ENCODE measurements at regions not wholly inside any gene's neighbourhood (a gene's known extent, or its start where the extent isn't known, plus 50 kb on each side); places are given as distances from the start of the nearest gene placed in this dataset.

GRCh38 chr16:6498858-6499257 is 833.8 kb upstream of the RBFOX1 start:
- H3K4me3 ChIP-seq (ENCODE audit: low read depth, low read length) = no peak overlapping the region
- DNase-seq (ENCODE audit: low read depth) = no peak
- no peak for TF ChIP-seq POLR2A (IDR thresholded peaks at IDR 0.05; ENCODE audit: extremely low read depth, insufficient read length)
- TF ChIP-seq MAX (IDR thresholded peaks at IDR 0.05; ENCODE audit: low read depth, low read length) = no peak
- no peak for TF ChIP-seq MYC (IDR thresholded peaks at IDR 0.05; ENCODE audit: low read depth, low read length)
- TF ChIP-seq CTCF (IDR thresholded peaks at IDR 0.05; ENCODE audit: low read depth, low read length) = no peak

GRCh38 chr16:6496996-6497395 is 835.6 kb upstream of the RBFOX1 start:
- DNase-seq (ENCODE audit: low read depth) = peak; percentile 25
- H3K4me3 ChIP-seq (ENCODE audit: low read depth, low read length) = no peak overlapping the region
- TF ChIP-seq MAX (IDR thresholded peaks at IDR 0.05; ENCODE audit: low read depth, low read length) (no peak), MYC (IDR thresholded peaks at IDR 0.05; ENCODE audit: low read depth, low read length) (no peak), POLR2A (IDR thresholded peaks at IDR 0.05; ENCODE audit: extremely low read depth, insufficient read length) (no peak), CTCF (IDR thresholded peaks at IDR 0.05; ENCODE audit: low read depth, low read length) (no peak)

- no peak overlapping the region for H3K4me3 ChIP-seq (ENCODE audit: low read depth, low read length)
- DNase-seq (ENCODE audit: low read depth) = no peak
- TF ChIP-seq MAX (IDR thresholded peaks at IDR 0.05; ENCODE audit: low read depth, low read length) (no peak), POLR2A (IDR thresholded peaks at IDR 0.05; ENCODE audit: extremely low read depth, insufficient read length) (no peak), MYC (IDR thresholded peaks at IDR 0.05; ENCODE audit: low read depth, low read length) (no peak), CTCF (IDR thresholded peaks at IDR 0.05; ENCODE audit: low read depth, low read length) (no peak)
Measured at GRCh38 chr16:6495486-6496210, 837.0 kb upstream of the RBFOX1 start.

- no peak overlapping the region for H3K4me3 ChIP-seq (ENCODE audit: low read depth, low read length)
- no peak for TF ChIP-seq CTCF (IDR thresholded peaks at IDR 0.05; ENCODE audit: low read depth, low read length)
- TF ChIP-seq MAX (IDR thresholded peaks at IDR 0.05; ENCODE audit: low read depth, low read length) = no peak
- no peak for TF ChIP-seq POLR2A (IDR thresholded peaks at IDR 0.05; ENCODE audit: extremely low read depth, insufficient read length)
- no peak for TF ChIP-seq MYC (IDR thresholded peaks at IDR 0.05; ENCODE audit: low read depth, low read length)
- DNase-seq (ENCODE audit: low read depth) = no peak
Measured at GRCh38 chr16:6494716-6495115, 837.9 kb upstream of the RBFOX1 start.

- DNase-seq (ENCODE audit: low read depth) = no peak
- TF ChIP-seq POLR2A (IDR thresholded peaks at IDR 0.05; ENCODE audit: extremely low read depth, insufficient read length) (no peak), MYC (IDR thresholded peaks at IDR 0.05; ENCODE audit: low read depth, low read length) (no peak), MAX (IDR thresholded peaks at IDR 0.05; ENCODE audit: low read depth, low read length) (no peak), CTCF (IDR thresholded peaks at IDR 0.05; ENCODE audit: low read depth, low read length) (no peak)
- no peak overlapping the region for H3K4me3 ChIP-seq (ENCODE audit: low read depth, low read length)
Measured at GRCh38 chr16:6493555-6493954, 839.1 kb upstream of the RBFOX1 start.
